Osteoblast (primary cell): ENCODE measurements at regions not wholly inside any gene's neighbourhood (a gene's known extent, or its start where the extent isn't known, plus 50 kb on each side); places are given as distances from the start of the nearest gene placed in this dataset.

ENCODE experiments used
- DNase-seq: peaks from one replicate; pipeline ENCODE4 v3.0.0; 2011; ENCODE audit warnings: low spot score, mixed read lengths; ENCODE audit not compliant: insufficient read length; ENCODE audit errors: missing footprints
- H2AFZ ChIP-seq: 2 replicates; pipeline ENCODE4 v1.6.0; 2011; ENCODE audit warnings: mild to moderate bottlenecking, low read length
- H3K27ac ChIP-seq: 2 replicates; pipeline ENCODE4 v1.5.1; 2011; ENCODE audit warnings: mild to moderate bottlenecking, low read depth, low read length, moderate library complexity
- H3K27me3 ChIP-seq: 2 replicates; pipeline ENCODE4 v1.6.0; 2012; ENCODE audit warnings: mild to moderate bottlenecking, control low read depth, inconsistent platforms, low read length, moderate library complexity; ENCODE audit not compliant: insufficient read depth
- H3K36me3 ChIP-seq: 2 replicates; pipeline ENCODE4 v1.5.1; 2011; ENCODE audit warnings: mild to moderate bottlenecking, low read length, control low read depth, moderate library complexity; ENCODE audit not compliant: insufficient read depth
- H3K4me1 ChIP-seq: 2 replicates; pipeline ENCODE4 v1.5.1; 2011; ENCODE audit warnings: mild to moderate bottlenecking, low read length, control low read depth, moderate library complexity; ENCODE audit not compliant: insufficient read depth
- H3K4me2 ChIP-seq: 2 replicates; pipeline ENCODE4 v1.6.0; 2011; ENCODE audit warnings: mild to moderate bottlenecking, low read length; ENCODE audit not compliant: insufficient read depth
- H3K4me3 ChIP-seq: fragments of 200-600 bp; sonication (generic); 3 replicates; pipeline ENCODE4 v1.5.1; 2012; ENCODE audit warnings: mild to moderate bottlenecking, low read length, inconsistent platforms; ENCODE audit not compliant: insufficient read depth
- H3K79me2 ChIP-seq: 2 replicates; pipeline ENCODE4 v1.6.0; 2012; ENCODE audit warnings: mild to moderate bottlenecking, low read length, control low read depth, inconsistent platforms; ENCODE audit not compliant: insufficient read depth
- H3K9me3 ChIP-seq: 2 replicates; pipeline ENCODE4 v1.5.1; 2011; ENCODE audit warnings: low read depth, low read length, control low read depth
- H4K20me1 ChIP-seq: 2 replicates; pipeline ENCODE4 v1.6.0; 2012; ENCODE audit warnings: mild to moderate bottlenecking, low read length, control low read depth; ENCODE audit not compliant: insufficient read depth
- CTCF ChIP-seq: IDR thresholded peaks from 2 replicates; pipeline ENCODE4 v1.5.1; 2011; ENCODE audit warnings: mild to moderate bottlenecking, low read depth, low read length, moderate library complexity; ENCODE audit errors: extremely low read depth

- TF ChIP-seq CTCF, result no peak
- Histone ChIP-seq H3K9me3 (no peaks in the 10 kb centered on the region), H3K36me3 (no peaks in the 10 kb centered on the region), H3K27ac (no peak overlapping the region), H3K4me3 (no peak overlapping the region), H3K79me2 (no peaks in the 10 kb centered on the region), H4K20me1 (no peaks in the 10 kb centered on the region), H3K4me2 (no peak overlapping the region), H3K27me3 (no peaks in the 10 kb centered on the region), H2AFZ (no peak overlapping the region), H3K4me1 (no peaks in the 10 kb centered on the region)
- no peak for DNase-seq
Observed at GRCh38 chr15:93305306-93305705, 216.3 kb upstream of the RGMA start.

- TF ChIP-seq CTCF, result no peak
- no peaks in the 10 kb centered on the region for H3K9me3 ChIP-seq
- DNase-seq, result no peak
- no peak overlapping the region for H2AFZ ChIP-seq
- H3K27ac ChIP-seq, result no peak overlapping the region
- no peaks in the 10 kb centered on the region for H3K27me3 ChIP-seq
- no peak overlapping the region for H3K4me2 ChIP-seq
- no peaks in the 10 kb centered on the region for H4K20me1 ChIP-seq
- no peaks in the 10 kb centered on the region for H3K4me1 ChIP-seq
- H3K4me3 ChIP-seq, result no peak overlapping the region
- no peaks in the 10 kb centered on the region for H3K79me2 ChIP-seq
- no peaks in the 10 kb centered on the region for H3K36me3 ChIP-seq
Observed at GRCh38 chr15:93302080-93302765, 213.2 kb upstream of the RGMA start.

- no peak overlapping the region for H3K4me2 ChIP-seq
- H3K4me1 ChIP-seq, result no peaks in the 10 kb centered on the region
- H4K20me1 ChIP-seq, result no peaks in the 10 kb centered on the region
- no peak overlapping the region for H3K27ac ChIP-seq
- DNase-seq, result no peak
- H2AFZ ChIP-seq, result no peak overlapping the region
- no peak for TF ChIP-seq CTCF
- no peak overlapping the region for H3K4me3 ChIP-seq
- no peaks in the 10 kb centered on the region for H3K79me2 ChIP-seq
- H3K27me3 ChIP-seq, result no peaks in the 10 kb centered on the region
- H3K9me3 ChIP-seq, result no peaks in the 10 kb centered on the region
- no peaks in the 10 kb centered on the region for H3K36me3 ChIP-seq
Observed at GRCh38 chr15:93300796-93301195, 211.8 kb upstream of the RGMA start.

- TF ChIP-seq CTCF, result no peak
- no peak overlapping the region for H2AFZ ChIP-seq
- no peak overlapping the region for H3K4me2 ChIP-seq
- H3K27me3 ChIP-seq, result no peaks in the 10 kb centered on the region
- no peaks in the 10 kb centered on the region for H3K9me3 ChIP-seq
- H3K36me3 ChIP-seq, result no peaks in the 10 kb centered on the region
- H3K4me3 ChIP-seq, result no peak overlapping the region
- no peaks in the 10 kb centered on the region for H4K20me1 ChIP-seq
- DNase-seq, result no peak
- no peaks in the 10 kb centered on the region for H3K79me2 ChIP-seq
- H3K4me1 ChIP-seq, result no peaks in the 10 kb centered on the region
- no peak overlapping the region for H3K27ac ChIP-seq
Observed at GRCh38 chr15:93299675-93300074, 210.7 kb upstream of the RGMA start.
